MM.1S (cell line): ENCODE measurements at regions not wholly inside any gene's neighbourhood (a gene's known extent, or its start where the extent isn't known, plus 50 kb on each side); places are given as distances from the start of the nearest gene placed in this dataset.

ENCODE experiments used
- CTCF ChIP-seq: fragments of 300-600 bp; sonication (generic); IDR thresholded peaks from 2 replicates; pipeline ENCODE4 v1.5.1; 2016; ENCODE audit warnings: antibody characterized with exemption, low read length, mixed read lengths
- EZH2 ChIP-seq: fragments of 300-600 bp; sonication (generic); optimal IDR thresholded peaks from 2 replicates; pipeline ENCODE3; 2017; ENCODE audit warnings: low read depth, mild to moderate bottlenecking, antibody characterized with exemption, low read length, mixed read lengths
- EZH2phosphoT487 ChIP-seq: fragments of 300-600 bp; sonication (generic); IDR thresholded peaks from 2 replicates; pipeline ENCODE4 v1.6.1; 2018; ENCODE audit warnings: antibody characterized with exemption, low read length

- TF ChIP-seq CTCF (no peak), EZH2phosphoT487 (no peak), EZH2 (no peak)
These were observed 84.7 kb upstream of the NDST3 start for GRCh38 chr4:117949621-117950020.
